ENCODE measurements at regions not wholly inside any gene's neighbourhood (a gene's known extent, or its start where the extent isn't known, plus 50 kb on each side); places are given as distances from the start of the nearest gene placed in this dataset.

DNA sequence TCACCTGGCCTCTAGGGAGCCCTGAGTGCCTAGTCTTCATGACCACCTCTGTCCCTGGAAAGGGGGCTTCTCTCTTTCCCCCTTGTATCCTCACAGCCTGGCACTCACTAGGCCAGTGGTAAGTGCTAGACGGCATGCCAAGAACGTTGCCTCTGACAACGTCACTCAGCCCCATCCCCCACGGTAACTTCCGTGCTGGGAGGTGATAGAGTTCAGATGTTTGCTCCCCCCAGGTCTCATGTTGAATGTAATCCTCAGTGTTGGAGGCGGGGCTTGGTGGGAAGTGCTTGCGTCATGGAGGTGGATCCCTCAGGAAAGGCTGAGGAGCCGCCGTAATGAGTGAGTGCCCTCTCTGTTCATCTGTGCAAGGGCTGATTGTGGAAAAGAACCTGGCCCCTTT is 343.3 kb upstream of the MKI67 start:
- Histone ChIP-seq H4K20me1 (ENCODE audit: insufficient read depth, low read length) (no peaks in the 10 kb centered on the region), H3K4me1 (ENCODE audit: low read length) (no peaks in the 10 kb centered on the region), H2AFZ (ENCODE audit: low read depth, low read length) (no peak overlapping the region), H3K9me3 (ENCODE audit: insufficient read depth, low read length) (no peaks in the 10 kb centered on the region), H3K9ac (ENCODE audit: low read length) (no peak overlapping the region), H3K79me2 (ENCODE audit: low read length) (no peaks in the 10 kb centered on the region), H3K27ac (ENCODE audit: low read length) (no peak overlapping the region), H3K4me3 (ENCODE audit: low read length) (no peak overlapping the region), H3K4me2 (ENCODE audit: low read length) (no peak overlapping the region), H3K27me3 (ENCODE audit: low read depth, low read length) (no peaks in the 10 kb centered on the region), H3K36me3 (replicated peaks; ENCODE audit: low read depth, low read length) (no peaks in the 10 kb centered on the region)
- TF ChIP-seq, protein P1, sequence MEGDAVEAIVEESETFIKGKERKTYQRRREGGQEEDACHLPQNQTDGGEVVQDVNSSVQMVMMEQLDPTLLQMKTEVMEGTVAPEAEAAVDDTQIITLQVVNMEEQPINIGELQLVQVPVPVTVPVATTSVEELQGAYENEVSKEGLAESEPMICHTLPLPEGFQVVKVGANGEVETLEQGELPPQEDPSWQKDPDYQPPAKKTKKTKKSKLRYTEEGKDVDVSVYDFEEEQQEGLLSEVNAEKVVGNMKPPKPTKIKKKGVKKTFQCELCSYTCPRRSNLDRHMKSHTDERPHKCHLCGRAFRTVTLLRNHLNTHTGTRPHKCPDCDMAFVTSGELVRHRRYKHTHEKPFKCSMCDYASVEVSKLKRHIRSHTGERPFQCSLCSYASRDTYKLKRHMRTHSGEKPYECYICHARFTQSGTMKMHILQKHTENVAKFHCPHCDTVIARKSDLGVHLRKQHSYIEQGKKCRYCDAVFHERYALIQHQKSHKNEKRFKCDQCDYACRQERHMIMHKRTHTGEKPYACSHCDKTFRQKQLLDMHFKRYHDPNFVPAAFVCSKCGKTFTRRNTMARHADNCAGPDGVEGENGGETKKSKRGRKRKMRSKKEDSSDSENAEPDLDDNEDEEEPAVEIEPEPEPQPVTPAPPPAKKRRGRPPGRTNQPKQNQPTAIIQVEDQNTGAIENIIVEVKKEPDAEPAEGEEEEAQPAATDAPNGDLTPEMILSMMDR (IDR thresholded peaks at IDR 0.05; ENCODE audit: low read depth, low read length) = no peak
- TF ChIP-seq EZH2phosphoT487 (IDR thresholded peaks at IDR 0.05; ENCODE audit: low read depth) = no peak

DNA sequence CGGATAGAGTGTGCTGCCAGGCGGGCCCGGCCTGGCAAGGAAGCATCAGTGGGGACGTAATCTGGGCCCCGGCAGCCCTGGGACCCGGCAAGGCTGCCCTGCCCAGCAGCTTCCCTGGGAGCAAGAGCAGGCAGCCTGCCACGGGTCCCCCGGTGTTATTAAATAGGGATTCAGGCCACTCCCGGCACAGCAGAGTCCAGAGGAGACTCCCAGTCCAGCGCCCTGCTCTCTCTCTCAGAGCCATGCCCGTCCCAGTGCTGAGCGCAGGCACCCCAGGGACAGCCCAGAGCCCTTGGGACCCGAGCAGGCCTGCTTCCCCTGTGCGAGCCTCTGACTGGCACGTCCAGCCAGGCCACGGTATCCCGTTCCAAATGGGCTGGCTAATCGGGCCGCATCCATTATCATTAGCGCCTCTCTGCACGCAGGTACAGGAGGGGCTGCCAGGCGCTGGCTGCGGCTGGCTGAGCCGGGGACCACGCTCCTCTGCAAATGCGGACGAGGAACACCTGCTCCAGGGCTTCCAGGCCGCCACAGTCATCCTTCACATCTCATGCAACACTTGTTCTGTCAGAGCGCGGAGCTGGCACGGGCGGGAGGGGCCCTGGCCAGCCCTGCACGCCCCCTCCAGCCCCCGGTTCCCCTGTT is 344.2 kb upstream of the MKI67 start:
- no peaks in the 10 kb centered on the region for H3K36me3 ChIP-seq (replicated peaks; ENCODE audit: low read depth, low read length)
- no peak overlapping the region for H3K27ac ChIP-seq (ENCODE audit: low read length)
- no peaks in the 10 kb centered on the region for H3K27me3 ChIP-seq (ENCODE audit: low read depth, low read length)
- H4K20me1 ChIP-seq (ENCODE audit: insufficient read depth, low read length) = no peaks in the 10 kb centered on the region
- no peak overlapping the region for H3K4me3 ChIP-seq (ENCODE audit: low read length)
- H3K9ac ChIP-seq (ENCODE audit: low read length) = no peak overlapping the region
- no peaks in the 10 kb centered on the region for H3K79me2 ChIP-seq (ENCODE audit: low read length)
- H2AFZ ChIP-seq (ENCODE audit: low read depth, low read length) = no peak overlapping the region
- TF ChIP-seq, protein P1 (IDR thresholded peaks at IDR 0.05; ENCODE audit: low read depth, low read length) = no peak
- no peak for TF ChIP-seq EZH2phosphoT487 (IDR thresholded peaks at IDR 0.05; ENCODE audit: low read depth)
- H3K4me2 ChIP-seq (ENCODE audit: low read length) = no peak overlapping the region
- no peaks in the 10 kb centered on the region for H3K9me3 ChIP-seq (ENCODE audit: insufficient read depth, low read length)
- no peaks in the 10 kb centered on the region for H3K4me1 ChIP-seq (ENCODE audit: low read length)

DNA sequence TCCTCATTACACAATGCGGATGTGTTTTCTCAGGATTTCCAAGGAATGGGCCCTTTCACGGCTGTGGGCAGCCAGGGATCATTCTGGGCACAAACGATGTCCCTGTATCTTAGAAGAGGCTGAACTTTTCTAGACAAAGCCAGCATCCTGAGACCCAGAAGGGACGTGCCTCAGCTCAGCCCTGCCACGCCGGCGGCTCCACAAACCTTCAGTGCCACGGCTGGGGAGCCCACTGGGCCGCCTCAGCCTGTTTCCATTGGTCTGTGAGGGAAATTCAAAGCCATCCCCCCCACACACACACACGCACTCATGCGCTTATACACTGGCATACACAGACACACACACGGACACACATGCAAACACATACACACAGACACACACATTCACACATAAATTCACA is 344.9 kb upstream of the MKI67 start:
- Histone ChIP-seq H3K4me2 (ENCODE audit: low read length) (no peak overlapping the region), H3K9me3 (ENCODE audit: insufficient read depth, low read length) (no peaks in the 10 kb centered on the region), H3K27me3 (ENCODE audit: low read depth, low read length) (no peaks in the 10 kb centered on the region), H3K36me3 (replicated peaks; ENCODE audit: low read depth, low read length) (no peaks in the 10 kb centered on the region), H3K79me2 (ENCODE audit: low read length) (no peaks in the 10 kb centered on the region), H3K4me3 (ENCODE audit: low read length) (no peak overlapping the region), H3K27ac (ENCODE audit: low read length) (no peak overlapping the region), H2AFZ (ENCODE audit: low read depth, low read length) (no peak overlapping the region), H4K20me1 (ENCODE audit: insufficient read depth, low read length) (no peaks in the 10 kb centered on the region), H3K9ac (ENCODE audit: low read length) (no peak overlapping the region), H3K4me1 (ENCODE audit: low read length) (no peaks in the 10 kb centered on the region)
- TF ChIP-seq, protein P1 (IDR thresholded peaks at IDR 0.05; ENCODE audit: low read depth, low read length) = no peak
- TF ChIP-seq EZH2phosphoT487 (IDR thresholded peaks at IDR 0.05; ENCODE audit: low read depth) = no peak

DNA sequence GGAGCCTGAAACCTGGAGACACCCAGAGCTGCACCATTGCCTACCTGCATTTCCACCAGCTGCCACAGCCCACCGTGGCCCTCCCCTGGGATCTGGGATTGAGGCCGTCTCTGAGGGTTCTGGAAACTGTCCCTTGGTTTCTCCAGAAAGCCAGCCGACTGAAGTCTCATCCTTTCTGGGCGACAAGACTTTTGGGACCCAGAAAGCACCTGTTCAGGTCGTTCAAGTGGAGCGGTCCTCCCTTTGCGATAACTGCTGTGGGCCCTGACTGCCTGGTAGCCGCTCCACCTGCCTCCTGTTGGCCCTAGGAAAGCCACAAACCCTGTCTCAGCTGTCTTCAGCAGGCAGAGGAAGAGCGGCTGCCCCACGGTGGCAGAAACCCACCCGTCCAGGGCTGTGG is 346.0 kb upstream of the MKI67 start:
- Histone ChIP-seq H3K9me3 (ENCODE audit: insufficient read depth, low read length) (no peaks in the 10 kb centered on the region), H3K4me2 (ENCODE audit: low read length) (no peak overlapping the region), H4K20me1 (ENCODE audit: insufficient read depth, low read length) (no peaks in the 10 kb centered on the region), H3K27ac (ENCODE audit: low read length) (no peak overlapping the region), H3K36me3 (replicated peaks; ENCODE audit: low read depth, low read length) (no peaks in the 10 kb centered on the region), H2AFZ (ENCODE audit: low read depth, low read length) (no peak overlapping the region), H3K4me3 (ENCODE audit: low read length) (no peak overlapping the region), H3K4me1 (ENCODE audit: low read length) (no peaks in the 10 kb centered on the region), H3K9ac (ENCODE audit: low read length) (no peak overlapping the region), H3K79me2 (ENCODE audit: low read length) (no peaks in the 10 kb centered on the region), H3K27me3 (ENCODE audit: low read depth, low read length) (no peaks in the 10 kb centered on the region)
- TF ChIP-seq, protein P1 (IDR thresholded peaks at IDR 0.05; ENCODE audit: low read depth, low read length) = no peak
- TF ChIP-seq EZH2phosphoT487 (IDR thresholded peaks at IDR 0.05; ENCODE audit: low read depth) = no peak

Measured in OCI-LY3 (cell line).